DND-41 (cell line): ENCODE measurements at regions not wholly inside any gene's neighbourhood (a gene's known extent, or its start where the extent isn't known, plus 50 kb on each side); places are given as distances from the start of the nearest gene placed in this dataset.

Experiments used
- ATAC-seq: fragments of 200-7000 bp; cut with Tn5 transposase; 3 replicates; pipeline ENCODE4 v1.9.1; 2021; ENCODE audit warnings: low read depth; ENCODE audit not compliant: insufficient read depth
- DNase-seq: peaks from one replicate; pipeline ENCODE4 v3.0.0-alpha.2; 2020
- H2AFZ ChIP-seq: 2 replicates; pipeline ENCODE4 v1.6.0; 2012; ENCODE audit warnings: low read depth, low read length
- H3K27ac ChIP-seq: 2 replicates; pipeline ENCODE4 v1.5.1; 2012; ENCODE audit warnings: low read length, inconsistent platforms
- H3K27me3 ChIP-seq: fragments of 200-600 bp; sonication (generic); 2 replicates; pipeline ENCODE4 v1.6.0; 2012; ENCODE audit warnings: low read length, mild to moderate bottlenecking, inconsistent platforms; ENCODE audit not compliant: insufficient read depth, poor library complexity
- H3K36me3 ChIP-seq: 2 replicates; pipeline ENCODE4 v1.5.1; 2012; ENCODE audit warnings: low read length, inconsistent platforms; ENCODE audit not compliant: insufficient read depth
- H3K4me1 ChIP-seq: 2 replicates; pipeline ENCODE4 v1.5.1; 2012; ENCODE audit warnings: mild to moderate bottlenecking, low read length; ENCODE audit not compliant: insufficient read depth
- H3K4me2 ChIP-seq: 2 replicates; pipeline ENCODE4 v1.6.0; 2012; ENCODE audit warnings: mild to moderate bottlenecking, moderate library complexity, low read length, inconsistent platforms; ENCODE audit not compliant: insufficient read depth
- H3K4me3 ChIP-seq, 2 experiments: fragments of 200-600 bp in 1 of 2; shearing (Covaris generic) in 1 of 2; 2 replicates each; pipeline ENCODE4 v1.5.1; 2012 to 2016; ENCODE audit warnings: inconsistent platforms in 2 of 2, low read length in 2 of 2, mild to moderate bottlenecking in 2 of 2, low read depth in 1 of 2, moderate library complexity in 1 of 2
- H3K79me2 ChIP-seq: 2 replicates; pipeline ENCODE4 v1.6.0; 2012; ENCODE audit warnings: low read length, inconsistent platforms; ENCODE audit not compliant: insufficient read depth
- H3K9ac ChIP-seq: 2 replicates; pipeline ENCODE4 v1.6.0; 2012; ENCODE audit warnings: low read depth, mild to moderate bottlenecking, inconsistent platforms, low read length, moderate library complexity
- H3K9me3 ChIP-seq: 2 replicates; pipeline ENCODE4 v1.5.1; 2012; ENCODE audit warnings: low read length, moderate library complexity, mild to moderate bottlenecking, inconsistent platforms; ENCODE audit not compliant: insufficient read depth, severe bottlenecking
- H4K20me1 ChIP-seq: 2 replicates; pipeline ENCODE4 v1.6.0; 2012; ENCODE audit warnings: low read length; ENCODE audit not compliant: insufficient read depth
- CTCF ChIP-seq: IDR thresholded peaks from 2 replicates; pipeline ENCODE4 v1.5.1; 2012; ENCODE audit warnings: borderline replicate concordance, low read length, moderate library complexity, mild to moderate bottlenecking; ENCODE audit not compliant: poor library complexity, severe bottlenecking; ENCODE audit errors: extremely low read depth
- EZH2 ChIP-seq: IDR thresholded peaks from 3 replicates; pipeline ENCODE4 v1.6.1; 2012; ENCODE audit warnings: borderline replicate concordance, low read depth, mild to moderate bottlenecking, moderate library complexity, low read length, inconsistent platforms; ENCODE audit not compliant: severe bottlenecking

- no peak for ATAC-seq
- H3K27me3 ChIP-seq = no peaks in the 10 kb centered on the region
- DNase-seq = no peak
- no peak overlapping the region for H3K4me2 ChIP-seq
- no peak overlapping the region for H2AFZ ChIP-seq
- no peak overlapping the region for H3K4me3 ChIP-seq
- no peaks in the 10 kb centered on the region for H3K9me3 ChIP-seq
- no peaks in the 10 kb centered on the region for H3K36me3 ChIP-seq
- H3K4me1 ChIP-seq = no peaks in the 10 kb centered on the region
- H4K20me1 ChIP-seq = no peaks in the 10 kb centered on the region
- H3K79me2 ChIP-seq = no peaks in the 10 kb centered on the region
- no peak overlapping the region for H3K27ac ChIP-seq
- TF ChIP-seq CTCF = no peak
- no peak for TF ChIP-seq EZH2
- no peak overlapping the region for H3K9ac ChIP-seq
Measured at GRCh38 chr7:115406219-115406618, 484.3 kb downstream of the MDFIC start.

- no peak for ATAC-seq
- Histone ChIP-seq H3K4me3 (no peak overlapping the region), H4K20me1 (no peaks in the 10 kb centered on the region), H3K27me3 (no peaks in the 10 kb centered on the region), H3K36me3 (no peaks in the 10 kb centered on the region), H3K79me2 (no peaks in the 10 kb centered on the region), H3K4me2 (no peak overlapping the region), H3K27ac (no peak overlapping the region), H3K9ac (no peak overlapping the region), H3K9me3 (no peaks in the 10 kb centered on the region), H2AFZ (no peak overlapping the region), H3K4me1 (no peaks in the 10 kb centered on the region)
- no peak for TF ChIP-seq CTCF
- TF ChIP-seq EZH2 = no peak
- no peak for DNase-seq
Measured at GRCh38 chr7:115387137-115387536, 465.2 kb downstream of the MDFIC start.

- TF ChIP-seq EZH2 (no peak), CTCF (no peak)
- Histone ChIP-seq H3K27ac (no peak overlapping the region), H3K4me3 (no peak overlapping the region), H3K9me3 (no peaks in the 10 kb centered on the region), H3K4me1 (0 out of 2 replicates have a peak, but pooled peaks cover 2% of the 10 kb centered on the region), H3K9ac (no peak overlapping the region), H4K20me1 (no peaks in the 10 kb centered on the region), H3K36me3 (no peaks in the 10 kb centered on the region), H3K79me2 (no peaks in the 10 kb centered on the region), H2AFZ (no peak overlapping the region), H3K4me2 (no peak overlapping the region), H3K27me3 (no peaks in the 10 kb centered on the region)
- no peak for ATAC-seq
- DNase-seq = no peak
Measured at GRCh38 chr7:115379321-115379720, 457.4 kb downstream of the MDFIC start.

GRCh38 chr7:115368998-115369397 lies 447.1 kb downstream of the MDFIC start:
- H3K4me3 ChIP-seq = no peak overlapping the region
- TF ChIP-seq EZH2 = no peak
- no peak for TF ChIP-seq CTCF
- H3K4me1 ChIP-seq = no peaks in the 10 kb centered on the region
- H3K4me2 ChIP-seq = no peak overlapping the region
- H3K9ac ChIP-seq = no peak overlapping the region
- DNase-seq (peak; percentile 6), ATAC-seq (peak; percentile 72)
- H3K9me3 ChIP-seq = no peaks in the 10 kb centered on the region
- no peak overlapping the region for H2AFZ ChIP-seq
- H3K27me3 ChIP-seq = no peaks in the 10 kb centered on the region
- no peak overlapping the region for H3K27ac ChIP-seq
- no peaks in the 10 kb centered on the region for H4K20me1 ChIP-seq
- H3K79me2 ChIP-seq = no peaks in the 10 kb centered on the region
- no peaks in the 10 kb centered on the region for H3K36me3 ChIP-seq
